A673 (cell line): ENCODE measurements at regions not wholly inside any gene's neighbourhood (a gene's known extent, or its start where the extent isn't known, plus 50 kb on each side); places are given as distances from the start of the nearest gene placed in this dataset.

Experiments used
- BruUV-seq: library from RNA; stranded (reverse); fragments of 400-500 nt; replicated peaks from 2 replicates; lab custom pipeline; 2021; lab: Mats Ljungman, UMichigan
- CTCF ChIA-PET: fragments of 300-600 bp; sonication (Branson Sonifier 250); formaldehyde crosslinking; loops from one replicate; lab custom pipeline; 2022; ENCODE audit warnings: antibody characterized with exemption; lab: Charles Lee
- POLR2A ChIA-PET: fragments of 300-600 bp; sonication (Branson Sonifier 250); formaldehyde crosslinking; loops from one replicate; lab custom pipeline; 2022; ENCODE audit warnings: antibody characterized with exemption; ENCODE audit not compliant: low non-redundant PET; lab: Charles Lee
- DNase-seq: peaks from one replicate; pipeline ENCODE4 v3.0.0-alpha.2; 2015; ENCODE audit warnings: low spot score
- H3K27ac ChIP-seq: fragments of 200-600 bp; sonication (generic); 2 replicates; pipeline ENCODE4 v1.5.1; 2016; ENCODE audit warnings: mixed run types, low read depth, mild to moderate bottlenecking, mixed read lengths, antibody characterized with exemption, low read length; ENCODE audit not compliant: poor library complexity, severe bottlenecking
- H3K27me3 ChIP-seq: fragments of 200-600 bp; sonication (generic); replicated peaks from 2 replicates; pipeline ENCODE4 v1.6.1; 2017; ENCODE audit warnings: mixed run types, low read depth, mild to moderate bottlenecking, mixed read lengths, antibody characterized with exemption, low read length; ENCODE audit not compliant: insufficient read depth, poor library complexity
- H3K36me3 ChIP-seq: fragments of 200-600 bp; sonication (generic); 2 replicates; pipeline ENCODE4 v1.6.1; 2016; ENCODE audit warnings: mixed run types, mild to moderate bottlenecking, mixed read lengths, antibody characterized with exemption, low read length; ENCODE audit not compliant: insufficient read depth, poor library complexity, severe bottlenecking
- H3K4me1 ChIP-seq: fragments of 200-600 bp; sonication (generic); 2 replicates; pipeline ENCODE4 v1.6.1; 2017; ENCODE audit warnings: mixed run types, mild to moderate bottlenecking, mixed read lengths, antibody characterized with exemption, low read length; ENCODE audit not compliant: insufficient read depth, poor library complexity, severe bottlenecking
- H3K4me3 ChIP-seq: fragments of 200-600 bp; sonication (generic); 2 replicates; pipeline ENCODE4 v1.5.1; 2016; ENCODE audit warnings: low read depth, mixed run types, mild to moderate bottlenecking, mixed read lengths, low read length; ENCODE audit not compliant: poor library complexity, severe bottlenecking
- H3K9me3 ChIP-seq: fragments of 200-600 bp; sonication (generic); 2 replicates; pipeline ENCODE4 v1.6.1; 2016; ENCODE audit warnings: mixed run types, low read depth, mild to moderate bottlenecking, mixed read lengths, antibody characterized with exemption, low read length; ENCODE audit not compliant: poor library complexity, severe bottlenecking
- CTCF ChIP-seq: fragments of 300-800, 200-600 bp; sonication (generic); conservative IDR thresholded peaks from 2 replicates; pipeline ENCODE4 v1.5.1; 2017; ENCODE audit warnings: low read depth, mild to moderate bottlenecking, antibody characterized with exemption, low read length, moderate library complexity, mixed read lengths
- EZH2 ChIP-seq: fragments of 200-600 bp; sonication (generic); IDR thresholded peaks from 2 replicates; pipeline ENCODE4 v1.6.1; 2017; ENCODE audit warnings: borderline replicate concordance, low read depth, mild to moderate bottlenecking, mixed read lengths, antibody characterized with exemption, low read length; ENCODE audit not compliant: poor library complexity, severe bottlenecking
- intact Hi-C: fragments of 100-400 bp; cut with micrococcal nuclease; formaldehyde crosslinking; loops from one replicate; pipeline ENCODE4 v1.10.0; 2022; ENCODE audit not compliant: unreplicated experiment

- no peak for TF ChIP-seq EZH2
- no peak for TF ChIP-seq CTCF
- peaks cover 14% of the 10 kb centered on the region for H3K27me3 ChIP-seq
- intact Hi-C loops = no loop called here
- no peak overlapping the region for H3K27ac ChIP-seq
- ChIA-PET CTCF (no interaction called here), POLR2A (no interaction called here)
- no TSS peak for BruUV-seq
- H3K4me3 ChIP-seq = no peak overlapping the region
- no peaks in the 10 kb centered on the region for H3K9me3 ChIP-seq
- no peaks in the 10 kb centered on the region for H3K36me3 ChIP-seq
- H3K4me1 ChIP-seq = no peaks in the 10 kb centered on the region
- no peak for DNase-seq
Observed at GRCh38 chr7:127484954-127485353, 92.4 kb upstream of the ZNF800 start.

- DNase-seq = no peak
- no TSS peak for BruUV-seq
- CTCF ChIA-PET = no interaction called here
Observed at GRCh38 chr7:127478461-127478860, 86.0 kb upstream of the ZNF800 start.

GRCh38 chr7:127478024-127478355, 85.5 kb upstream of the ZNF800 start:
- BruUV-seq = no TSS peak
- POLR2A ChIA-PET = no interaction called here

More at GRCh38 chr7:127478461-127478860, 86.0 kb upstream of the ZNF800 start:
- H3K9me3 ChIP-seq = no peaks in the 10 kb centered on the region
- intact Hi-C loops = no loop called here
- TF ChIP-seq CTCF = no peak
- TF ChIP-seq EZH2 = no peak
- H3K27ac ChIP-seq = no peak overlapping the region
- peaks cover 14% of the 10 kb centered on the region for H3K27me3 ChIP-seq
- H3K4me1 ChIP-seq = no peaks in the 10 kb centered on the region
- POLR2A ChIA-PET = no interaction called here
- H3K36me3 ChIP-seq = no peaks in the 10 kb centered on the region
- H3K4me3 ChIP-seq = no peak overlapping the region

More at GRCh38 chr7:127478024-127478355, 85.5 kb upstream of the ZNF800 start:
- Histone ChIP-seq H3K36me3 (no peaks in the 10 kb centered on the region), H3K27me3 (peaks cover 14% of the 10 kb centered on the region), H3K27ac (no peak overlapping the region), H3K4me1 (no peaks in the 10 kb centered on the region), H3K4me3 (no peak overlapping the region), H3K9me3 (no peaks in the 10 kb centered on the region)
- DNase-seq = no peak
- intact Hi-C loops = no loop called here
- no peak for TF ChIP-seq EZH2
- TF ChIP-seq CTCF = no peak
- CTCF ChIA-PET = no interaction called here
